ENCODE measurements at regions not wholly inside any gene's neighbourhood (a gene's known extent, or its start where the extent isn't known, plus 50 kb on each side); places are given as distances from the start of the nearest gene placed in this dataset.
"Not testable (repeated sequence)": the region's sequence is repeated elsewhere in the genome, so short reads cannot be mapped to it uniquely, and the experiment has no call there.

- intact Hi-C loops (cut with DNase I), result no loop called here
- no peak for ATAC-seq
- DNase-seq (ENCODE audit: low spot score), result no peak
Observed at GRCh38 chr6:159642995-159643394, 50.0 kb downstream of the SOD2 start.

- intact Hi-C loops (cut with DNase I), result no loop called here
- ATAC-seq (no peak), DNase-seq (ENCODE audit: low spot score) (no peak)
Observed at GRCh38 chr6:159642481-159642880, 50.6 kb downstream of the SOD2 start.

- DNase-seq (ENCODE audit: low spot score), result no peak
- no peak for ATAC-seq
- intact Hi-C loops (cut with DNase I), result no loop called here
Observed at GRCh38 chr6:159640722-159641482, 52.1 kb downstream of the SOD2 start.

- no peak for ATAC-seq
Observed at GRCh38 chr6:159640322-159640721, 52.7 kb downstream of the SOD2 start.

GRCh38 chr6:159639721-159640120 lies 53.3 kb downstream of the SOD2 start:
- DNase-seq (ENCODE audit: low spot score) (no peak), ATAC-seq (no peak)
- intact Hi-C loops (cut with DNase I), result no loop called here

More at GRCh38 chr6:159640322-159640721, 52.7 kb downstream of the SOD2 start:
- intact Hi-C loops (cut with DNase I), result no loop called here
- DNase-seq (ENCODE audit: low spot score), result no peak

GRCh38 chr6:159633196-159633595 lies 59.8 kb downstream of the SOD2 start:
- intact Hi-C loops (cut with DNase I), result no loop called here
- DNase-seq (ENCODE audit: low spot score) (no peak), ATAC-seq (no peak)

- no peak for ATAC-seq
- DNase-seq (ENCODE audit: low spot score), result no peak
- intact Hi-C loops (cut with DNase I), result no loop called here
Observed at GRCh38 chr6:159631886-159632285, 61.2 kb downstream of the SOD2 start.

GRCh38 chr6:159627939-159628338 lies 65.1 kb downstream of the SOD2 start:
- ATAC-seq, result peak; percentile 50
- intact Hi-C loops (cut with DNase I), result no loop called here
- no peak for DNase-seq (ENCODE audit: low spot score)

GRCh38 chr6:159626506-159626905 lies 66.5 kb downstream of the SOD2 start:
- intact Hi-C loops (cut with DNase I); DNase-seq (ENCODE audit: low spot score); ATAC-seq: not testable (repeated sequence)

- ATAC-seq, result no peak
- intact Hi-C loops (cut with DNase I), result no loop called here
- DNase-seq (ENCODE audit: low spot score), result no peak
Observed at GRCh38 chr6:159623156-159623555, 69.9 kb downstream of the SOD2 start.

GRCh38 chr6:159620947-159621346 lies 72.1 kb downstream of the SOD2 start:
- intact Hi-C loops (cut with DNase I), result no loop called here
- ATAC-seq, result no peak
- DNase-seq (ENCODE audit: low spot score), result no peak

- intact Hi-C loops (cut with DNase I), result no loop called here
- DNase-seq (ENCODE audit: low spot score) (no peak), ATAC-seq (no peak)
Observed at GRCh38 chr6:159617444-159617843, 75.6 kb downstream of the SOD2 start.

- ATAC-seq, result no peak
- DNase-seq (ENCODE audit: low spot score), result no peak
- intact Hi-C loops (cut with DNase I), result no loop called here
Observed at GRCh38 chr6:159616456-159616855, 76.6 kb downstream of the SOD2 start.

GRCh38 chr6:159615918-159616317 lies 77.1 kb downstream of the SOD2 start:
- ATAC-seq (no peak), DNase-seq (ENCODE audit: low spot score) (no peak)
- intact Hi-C loops (cut with DNase I), result no loop called here

GRCh38 chr6:159610881-159611280 lies 82.2 kb downstream of the SOD2 start:
- intact Hi-C loops (cut with DNase I), result no loop called here
- ATAC-seq, result no peak
- no peak for DNase-seq (ENCODE audit: low spot score)

GRCh38 chr6:159609652-159610178 lies 83.3 kb downstream of the SOD2 start:
- ATAC-seq (peak; percentile 75), DNase-seq (ENCODE audit: low spot score) (no peak)
- intact Hi-C loops (cut with DNase I), result loop anchor here (5.0 kb wide), 1 partner anchor 853 kb away; no protein-coding TSS in a partner anchor

- peak; percentile 26 for ATAC-seq
- intact Hi-C loops (cut with DNase I), result loop anchor here (5.0 kb wide), 1 partner anchor 853 kb away; no protein-coding TSS in a partner anchor
- DNase-seq (ENCODE audit: low spot score), result no peak
Observed at GRCh38 chr6:159608961-159609651, 83.9 kb downstream of the SOD2 start.

GRCh38 chr6:159606786-159607185 lies 86.3 kb downstream of the SOD2 start:
- intact Hi-C loops (cut with DNase I), result loop anchor here (5.0 kb wide), 1 partner anchor 856 kb away; no protein-coding TSS in a partner anchor
- no peak for ATAC-seq
- no peak for DNase-seq (ENCODE audit: low spot score)

- ATAC-seq (no peak), DNase-seq (ENCODE audit: low spot score) (no peak)
- intact Hi-C loops (cut with DNase I), result no loop called here
Observed at GRCh38 chr6:159604443-159604956, 88.5 kb downstream of the SOD2 start.
